ENCODE measurements at regions not wholly inside any gene's neighbourhood (a gene's known extent, or its start where the extent isn't known, plus 50 kb on each side); places are given as distances from the start of the nearest gene placed in this dataset.

GRCh38 chr2:22787745-22788144 is 597.2 kb upstream of the KLHL29 start:
- ChIA-PET CTCF (no interaction called here), POLR2A (no interaction called here), RAD21 (ENCODE audit: low non-redundant PET in 1 of 2, low total read pairs in 2 of 2, uncharacterized antibody in 2 of 2, unreplicated experiment in 2 of 2) (no interaction called here)
- no peak overlapping the region for H2AFZ ChIP-seq (ENCODE audit: low read depth, low read length, poor library complexity, severe bottlenecking)
- no peaks in the 10 kb centered on the region for H3K4me1 ChIP-seq (ENCODE audit: control insufficient read depth in 1 of 2, insufficient read depth in 2 of 2, low read length in 2 of 2)
- no peak overlapping the region for H3K4me2 ChIP-seq (ENCODE audit: low read length)
- no peak overlapping the region for H3K9ac ChIP-seq (ENCODE audit: low read length)
- no peaks in the 10 kb centered on the region for H3K9me2 ChIP-seq (ENCODE audit: insufficient read depth)
- H3K27ac ChIP-seq (ENCODE audit: low read depth, low read length) = no peak overlapping the region
- ATAC-seq (no peak), DNase-seq (ENCODE audit: low read depth, low spot score) (no peak)
- no peaks in the 10 kb centered on the region for H3K79me2 ChIP-seq (ENCODE audit: insufficient read depth, low read length)
- no peaks in the 10 kb centered on the region for H3K36me3 ChIP-seq (ENCODE audit: control insufficient read depth in 1 of 2, insufficient read depth in 2 of 2, low read length in 2 of 2)
- TF ChIP-seq, protein P1, sequence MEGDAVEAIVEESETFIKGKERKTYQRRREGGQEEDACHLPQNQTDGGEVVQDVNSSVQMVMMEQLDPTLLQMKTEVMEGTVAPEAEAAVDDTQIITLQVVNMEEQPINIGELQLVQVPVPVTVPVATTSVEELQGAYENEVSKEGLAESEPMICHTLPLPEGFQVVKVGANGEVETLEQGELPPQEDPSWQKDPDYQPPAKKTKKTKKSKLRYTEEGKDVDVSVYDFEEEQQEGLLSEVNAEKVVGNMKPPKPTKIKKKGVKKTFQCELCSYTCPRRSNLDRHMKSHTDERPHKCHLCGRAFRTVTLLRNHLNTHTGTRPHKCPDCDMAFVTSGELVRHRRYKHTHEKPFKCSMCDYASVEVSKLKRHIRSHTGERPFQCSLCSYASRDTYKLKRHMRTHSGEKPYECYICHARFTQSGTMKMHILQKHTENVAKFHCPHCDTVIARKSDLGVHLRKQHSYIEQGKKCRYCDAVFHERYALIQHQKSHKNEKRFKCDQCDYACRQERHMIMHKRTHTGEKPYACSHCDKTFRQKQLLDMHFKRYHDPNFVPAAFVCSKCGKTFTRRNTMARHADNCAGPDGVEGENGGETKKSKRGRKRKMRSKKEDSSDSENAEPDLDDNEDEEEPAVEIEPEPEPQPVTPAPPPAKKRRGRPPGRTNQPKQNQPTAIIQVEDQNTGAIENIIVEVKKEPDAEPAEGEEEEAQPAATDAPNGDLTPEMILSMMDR (IDR thresholded peaks at IDR 0.05 in 2 of 3, conservative IDR thresholded peaks at IDR 0.05 in 1 of 3; ENCODE audit: borderline replicate concordance in 1 of 3, insufficient read depth in 1 of 3, low read depth in 2 of 3, low read length in 2 of 3) = no peak
- TF ChIP-seq ZNF274 (IDR thresholded peaks at IDR 0.05; ENCODE audit: low read depth, low read length) = no peak
- no peaks in the 10 kb centered on the region; a peak in 1 of 4 replicates for H3K9me3 ChIP-seq (ENCODE audit: control insufficient read depth in 1 of 2, insufficient read depth in 1 of 2, low read depth in 1 of 2, low read length in 2 of 2)
- no TSS peak for BruUV-seq (replicated peaks)
- H3K27me3 ChIP-seq (ENCODE audit: insufficient read depth, low read length) = no peaks in the 10 kb centered on the region
- intact Hi-C loops (cut with micrococcal nuclease) = no loop called here
- H3K4me3 ChIP-seq (replicated peaks in 1 of 2; ENCODE audit: low read depth in 1 of 2, low read length in 2 of 2) = no peak overlapping the region
- no peaks in the 10 kb centered on the region for H4K20me1 ChIP-seq (ENCODE audit: insufficient read depth)

GRCh38 chr2:22788749-22789327 is 596.1 kb upstream of the KLHL29 start:
- intact Hi-C loops (cut with micrococcal nuclease) = no loop called here
- Histone ChIP-seq H3K36me3 (ENCODE audit: control insufficient read depth in 1 of 2, insufficient read depth in 2 of 2, low read length in 2 of 2) (no peaks in the 10 kb centered on the region), H3K4me2 (ENCODE audit: low read length) (no peak overlapping the region), H3K9me2 (ENCODE audit: insufficient read depth) (no peaks in the 10 kb centered on the region), H3K4me1 (ENCODE audit: control insufficient read depth in 1 of 2, insufficient read depth in 2 of 2, low read length in 2 of 2) (no peaks in the 10 kb centered on the region), H2AFZ (ENCODE audit: low read depth, low read length, poor library complexity, severe bottlenecking) (no peak overlapping the region), H4K20me1 (ENCODE audit: insufficient read depth) (no peaks in the 10 kb centered on the region), H3K4me3 (replicated peaks in 1 of 2; ENCODE audit: low read depth in 1 of 2, low read length in 2 of 2) (no peak overlapping the region), H3K27me3 (ENCODE audit: insufficient read depth, low read length) (no peaks in the 10 kb centered on the region), H3K27ac (ENCODE audit: low read depth, low read length) (no peak overlapping the region), H3K9ac (ENCODE audit: low read length) (no peak overlapping the region), H3K9me3 (ENCODE audit: control insufficient read depth in 1 of 2, insufficient read depth in 1 of 2, low read depth in 1 of 2, low read length in 2 of 2) (no peaks in the 10 kb centered on the region; a peak in 1 of 4 replicates), H3K79me2 (ENCODE audit: insufficient read depth, low read length) (no peaks in the 10 kb centered on the region)
- RAD21 ChIA-PET (ENCODE audit: low non-redundant PET in 1 of 2, low total read pairs in 2 of 2, uncharacterized antibody in 2 of 2, unreplicated experiment in 2 of 2) = no interaction called here
- no TSS peak for BruUV-seq (replicated peaks)
- ATAC-seq (no peak), DNase-seq (ENCODE audit: low read depth, low spot score) (no peak)
- POLR2A ChIA-PET = no interaction called here
- CTCF ChIA-PET = no interaction called here
- TF ChIP-seq, protein P1 (IDR thresholded peaks at IDR 0.05 in 2 of 3, conservative IDR thresholded peaks at IDR 0.05 in 1 of 3; ENCODE audit: borderline replicate concordance in 1 of 3, insufficient read depth in 1 of 3, low read depth in 2 of 3, low read length in 2 of 3) = no peak
- TF ChIP-seq POLR2A (IDR thresholded peaks at IDR 0.05; ENCODE audit: borderline replicate concordance, extremely low read depth, insufficient read depth, insufficient read length) = no peak
- no peak for TF ChIP-seq FOSL1 (IDR thresholded peaks at IDR 0.05; ENCODE audit: low read depth)
- TF ChIP-seq EZH2 (IDR thresholded peaks at IDR 0.05) = no peak
